Neutrophil (primary cell): ENCODE measurements at regions not wholly inside any gene's neighbourhood (a gene's known extent, or its start where the extent isn't known, plus 50 kb on each side); places are given as distances from the start of the nearest gene placed in this dataset.

Experiments used
- H3K27ac ChIP-seq: fragments of 200-600 bp; sonication (generic); 2 replicates; pipeline ENCODE4 v1.5.1; 2016; ENCODE audit warnings: mild to moderate bottlenecking, moderate library complexity
- H3K27me3 ChIP-seq: fragments of 200-600 bp; sonication (generic); 2 replicates; pipeline ENCODE4 v1.6.0; 2016; ENCODE audit warnings: mild to moderate bottlenecking
- H3K36me3 ChIP-seq: fragments of 200-600 bp; sonication (generic); 2 replicates; pipeline ENCODE4 v1.5.1; 2017
- H3K4me1 ChIP-seq, 2 experiments: fragments of 200-600 bp in 1 of 2; sonication (generic) in 1 of 2; 1 replicate in 1 of 2; 2 replicates in 1 of 2; pipeline versions ENCODE4 v1.5.1 to v1.6.1; 2013 to 2016; ENCODE audit warnings: low read depth in 1 of 2, low read length in 1 of 2, mild to moderate bottlenecking in 1 of 2, moderate library complexity in 1 of 2; ENCODE audit not compliant: control insufficient read depth in 1 of 2, insufficient read depth in 1 of 2
- H3K4me3 ChIP-seq, 2 experiments: fragments of 200-600 bp in 1 of 2; sonication (generic) in 1 of 2; 1 replicate in 1 of 2; 2 replicates in 1 of 2; pipeline ENCODE4 v1.5.1; 2013 to 2016; ENCODE audit warnings: low read depth in 1 of 2, low read length in 1 of 2, mild to moderate bottlenecking in 1 of 2, moderate library complexity in 1 of 2
- H3K9me3 ChIP-seq: fragments of 200-600 bp; sonication (generic); 2 replicates; pipeline ENCODE4 v1.5.1; 2016
- TF ChIP-seq, protein P1 (sequence below): fragments of 200-600 bp; sonication (generic); IDR thresholded peaks from 2 replicates; pipeline ENCODE4 v1.5.1; 2016; ENCODE audit warnings: antibody characterized with exemption

- no peak overlapping the region for H3K4me3 ChIP-seq
- no peaks in the 10 kb centered on the region for H3K36me3 ChIP-seq
- no peaks in the 10 kb centered on the region for H3K27me3 ChIP-seq
- TF ChIP-seq, protein P1, sequence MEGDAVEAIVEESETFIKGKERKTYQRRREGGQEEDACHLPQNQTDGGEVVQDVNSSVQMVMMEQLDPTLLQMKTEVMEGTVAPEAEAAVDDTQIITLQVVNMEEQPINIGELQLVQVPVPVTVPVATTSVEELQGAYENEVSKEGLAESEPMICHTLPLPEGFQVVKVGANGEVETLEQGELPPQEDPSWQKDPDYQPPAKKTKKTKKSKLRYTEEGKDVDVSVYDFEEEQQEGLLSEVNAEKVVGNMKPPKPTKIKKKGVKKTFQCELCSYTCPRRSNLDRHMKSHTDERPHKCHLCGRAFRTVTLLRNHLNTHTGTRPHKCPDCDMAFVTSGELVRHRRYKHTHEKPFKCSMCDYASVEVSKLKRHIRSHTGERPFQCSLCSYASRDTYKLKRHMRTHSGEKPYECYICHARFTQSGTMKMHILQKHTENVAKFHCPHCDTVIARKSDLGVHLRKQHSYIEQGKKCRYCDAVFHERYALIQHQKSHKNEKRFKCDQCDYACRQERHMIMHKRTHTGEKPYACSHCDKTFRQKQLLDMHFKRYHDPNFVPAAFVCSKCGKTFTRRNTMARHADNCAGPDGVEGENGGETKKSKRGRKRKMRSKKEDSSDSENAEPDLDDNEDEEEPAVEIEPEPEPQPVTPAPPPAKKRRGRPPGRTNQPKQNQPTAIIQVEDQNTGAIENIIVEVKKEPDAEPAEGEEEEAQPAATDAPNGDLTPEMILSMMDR: no peak
- H3K4me1 ChIP-seq: no peaks in the 10 kb centered on the region
- no peak overlapping the region for H3K27ac ChIP-seq
- no peaks in the 10 kb centered on the region for H3K9me3 ChIP-seq
Measured at GRCh38 chr4:132001542-132001941, 1147.6 kb upstream of the PCDH10 start.

- H3K9me3 ChIP-seq: no peaks in the 10 kb centered on the region
- no peak overlapping the region for H3K4me3 ChIP-seq
- no peaks in the 10 kb centered on the region for H3K27me3 ChIP-seq
- TF ChIP-seq, protein P1: no peak
- H3K36me3 ChIP-seq: no peaks in the 10 kb centered on the region
- H3K4me1 ChIP-seq: no peaks in the 10 kb centered on the region
- no peak overlapping the region for H3K27ac ChIP-seq
Measured at GRCh38 chr4:132003593-132003992, 1145.5 kb upstream of the PCDH10 start.

DNA sequence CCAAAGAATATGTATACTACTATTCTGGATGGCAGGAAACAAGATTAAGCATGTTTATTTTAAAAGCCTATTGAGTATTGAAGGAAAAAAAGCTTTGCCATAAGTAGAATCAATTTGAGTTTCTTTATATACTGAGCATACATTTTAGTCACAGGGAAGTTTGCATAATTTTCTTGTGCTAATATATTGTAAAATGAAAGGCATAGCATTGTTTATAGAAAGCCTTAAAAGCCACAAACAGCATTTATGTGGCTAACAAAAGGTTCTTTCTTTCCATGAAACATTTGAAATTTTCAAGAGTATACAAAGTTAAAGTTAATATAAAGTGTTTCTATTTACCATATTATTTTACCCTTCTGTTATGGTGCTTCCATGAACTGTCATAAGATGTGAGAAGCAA is 1133.8 kb upstream of the PCDH10 start:
- H3K4me3 ChIP-seq: no peak overlapping the region
- H3K36me3 ChIP-seq: no peaks in the 10 kb centered on the region
- no peaks in the 10 kb centered on the region for H3K4me1 ChIP-seq
- TF ChIP-seq, protein P1: no peak
- no peaks in the 10 kb centered on the region for H3K9me3 ChIP-seq
- no peaks in the 10 kb centered on the region for H3K27me3 ChIP-seq
- H3K27ac ChIP-seq: no peak overlapping the region

DNA sequence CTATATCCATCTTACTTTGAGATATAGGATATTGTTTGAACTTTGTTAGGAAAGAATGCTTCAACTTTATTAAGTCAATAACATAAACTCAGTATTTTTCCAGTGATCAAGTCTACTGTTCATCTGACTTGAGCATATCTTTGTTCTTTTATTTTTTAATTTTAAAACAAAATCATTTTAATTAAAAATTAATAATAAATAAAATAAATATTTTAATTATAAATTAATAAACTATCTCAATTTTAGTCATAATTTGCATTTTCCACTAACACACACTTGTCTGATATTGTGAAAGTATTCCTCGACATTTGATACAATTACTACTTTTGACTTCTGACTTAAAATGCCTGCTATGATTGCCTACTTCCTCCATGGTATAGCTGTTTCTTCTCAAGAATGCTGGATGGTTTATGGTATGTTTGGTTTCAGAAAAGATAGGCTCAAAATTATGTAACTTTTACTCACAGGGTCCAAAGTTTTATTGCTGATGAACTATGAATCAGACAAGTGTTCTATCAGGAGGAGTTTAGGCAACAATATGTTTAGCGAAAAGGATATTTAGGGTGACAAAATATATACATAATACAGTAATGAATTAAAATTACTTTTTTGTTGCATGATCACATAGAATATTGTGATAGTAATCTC is 1132.3 kb upstream of the PCDH10 start:
- Histone ChIP-seq H3K27ac (no peak overlapping the region), H3K36me3 (no peaks in the 10 kb centered on the region), H3K9me3 (no peaks in the 10 kb centered on the region), H3K27me3 (no peaks in the 10 kb centered on the region), H3K4me1 (no peaks in the 10 kb centered on the region), H3K4me3 (no peak overlapping the region)
- TF ChIP-seq, protein P1: no peak

DNA sequence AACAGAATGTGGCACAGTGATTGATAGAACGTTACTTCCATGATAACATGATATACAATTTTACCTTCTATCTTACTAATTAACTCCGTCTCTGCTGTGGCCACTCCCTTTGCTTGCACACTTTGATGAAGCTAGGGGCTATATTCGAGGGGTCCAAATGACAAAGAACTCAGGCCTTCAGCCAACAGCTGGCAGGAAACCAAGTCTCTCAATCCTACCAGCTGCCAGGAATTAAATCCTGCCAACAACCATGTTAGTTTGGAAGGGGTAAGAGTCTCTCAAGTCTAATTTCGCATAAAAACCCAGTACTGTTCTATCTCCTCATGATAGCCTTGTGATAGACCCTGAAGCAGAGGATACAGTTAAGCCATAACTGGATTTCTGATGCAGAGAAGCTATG is 1122.9 kb upstream of the PCDH10 start:
- Histone ChIP-seq H3K27me3 (no peaks in the 10 kb centered on the region), H3K4me1 (no peaks in the 10 kb centered on the region), H3K9me3 (no peaks in the 10 kb centered on the region), H3K4me3 (no peak overlapping the region), H3K27ac (no peak overlapping the region), H3K36me3 (no peaks in the 10 kb centered on the region)
- TF ChIP-seq, protein P1: no peak
